Calu3 (cell line): ENCODE measurements at regions not wholly inside any gene's neighbourhood (a gene's known extent, or its start where the extent isn't known, plus 50 kb on each side); places are given as distances from the start of the nearest gene placed in this dataset.

ENCODE experiments used
- BruUV-seq: library from RNA; stranded (reverse); fragments of 400-500 nt; replicated peaks from 2 replicates; lab custom pipeline; 2021; lab: Mats Ljungman, UMichigan
- CTCF ChIA-PET: fragments of 300-600 bp; sonication (Branson Sonifier 250); formaldehyde crosslinking; loops from one replicate; lab custom pipeline; 2022; ENCODE audit warnings: antibody characterized with exemption; lab: Charles Lee
- DNase-seq: peaks from one replicate; pipeline ENCODE4 v3.0.0; 2022
- H3K27ac Mint-ChIP-seq: one replicate; pipeline ENCODE4 v1.8.0; 2022; ENCODE audit warnings: mixed read lengths; ENCODE audit not compliant: unreplicated experiment
- H3K27me3 Mint-ChIP-seq: one replicate; pipeline ENCODE4 v1.8.0; 2022; ENCODE audit warnings: mixed read lengths; ENCODE audit not compliant: unreplicated experiment
- H3K36me3 Mint-ChIP-seq: one replicate; pipeline ENCODE4 v1.8.0; 2022; ENCODE audit warnings: mild to moderate bottlenecking, moderate library complexity, mixed read lengths; ENCODE audit not compliant: insufficient read depth, unreplicated experiment
- H3K4me1 Mint-ChIP-seq: one replicate; pipeline ENCODE4 v1.8.0; 2022; ENCODE audit warnings: mild to moderate bottlenecking, low read depth, mixed read lengths; ENCODE audit not compliant: unreplicated experiment
- H3K4me3 Mint-ChIP-seq: one replicate; pipeline ENCODE4 v1.8.0; 2022; ENCODE audit warnings: mild to moderate bottlenecking, low read depth, moderate library complexity, mixed read lengths; ENCODE audit not compliant: unreplicated experiment
- H3K9me3 Mint-ChIP-seq: one replicate; pipeline ENCODE4 v1.8.0; 2022; ENCODE audit warnings: low read depth, mixed read lengths; ENCODE audit not compliant: unreplicated experiment
- intact Hi-C: fragments of 100-400 bp; cut with micrococcal nuclease; formaldehyde crosslinking; loops from one replicate; pipeline ENCODE4 v1.10.0; 2022; ENCODE audit not compliant: unreplicated experiment
- TF ChIP-seq, protein P1 (sequence below): fragments of 200-600 bp; IDR thresholded peaks from one replicate; pipeline ENCODE4 v1.8.0; 2022; ENCODE audit warnings: antibody characterized with exemption; ENCODE audit not compliant: unreplicated experiment

DNA sequence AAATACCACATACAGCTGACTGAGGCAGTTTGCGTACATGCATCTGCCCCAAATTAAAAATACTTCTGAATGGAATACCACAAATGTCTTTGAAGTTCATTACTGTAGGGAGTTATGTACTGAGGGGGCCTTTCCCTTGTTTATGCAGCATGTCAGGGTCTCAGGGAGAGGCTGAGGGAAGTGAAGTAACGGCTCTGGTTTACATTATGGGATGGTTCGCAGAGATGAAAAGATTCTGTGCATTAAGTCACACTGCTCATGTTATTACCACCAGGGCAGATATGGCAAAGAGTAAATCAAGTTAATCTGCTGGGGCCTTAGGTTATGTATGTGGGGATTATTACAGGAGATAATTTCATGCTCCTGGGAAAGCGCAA, 385.9 kb upstream of the RND3 start:
- peaks cover 5% of the 10 kb centered on the region for H3K4me1 Mint-ChIP-seq
- no peak for DNase-seq
- H3K9me3 Mint-ChIP-seq = no peaks in the 10 kb centered on the region
- no peak overlapping the region for H3K27ac Mint-ChIP-seq
- no peaks in the 10 kb centered on the region for H3K36me3 Mint-ChIP-seq
- H3K27me3 Mint-ChIP-seq = no peaks in the 10 kb centered on the region
- intact Hi-C loops = no loop called here
- TF ChIP-seq, protein P1, sequence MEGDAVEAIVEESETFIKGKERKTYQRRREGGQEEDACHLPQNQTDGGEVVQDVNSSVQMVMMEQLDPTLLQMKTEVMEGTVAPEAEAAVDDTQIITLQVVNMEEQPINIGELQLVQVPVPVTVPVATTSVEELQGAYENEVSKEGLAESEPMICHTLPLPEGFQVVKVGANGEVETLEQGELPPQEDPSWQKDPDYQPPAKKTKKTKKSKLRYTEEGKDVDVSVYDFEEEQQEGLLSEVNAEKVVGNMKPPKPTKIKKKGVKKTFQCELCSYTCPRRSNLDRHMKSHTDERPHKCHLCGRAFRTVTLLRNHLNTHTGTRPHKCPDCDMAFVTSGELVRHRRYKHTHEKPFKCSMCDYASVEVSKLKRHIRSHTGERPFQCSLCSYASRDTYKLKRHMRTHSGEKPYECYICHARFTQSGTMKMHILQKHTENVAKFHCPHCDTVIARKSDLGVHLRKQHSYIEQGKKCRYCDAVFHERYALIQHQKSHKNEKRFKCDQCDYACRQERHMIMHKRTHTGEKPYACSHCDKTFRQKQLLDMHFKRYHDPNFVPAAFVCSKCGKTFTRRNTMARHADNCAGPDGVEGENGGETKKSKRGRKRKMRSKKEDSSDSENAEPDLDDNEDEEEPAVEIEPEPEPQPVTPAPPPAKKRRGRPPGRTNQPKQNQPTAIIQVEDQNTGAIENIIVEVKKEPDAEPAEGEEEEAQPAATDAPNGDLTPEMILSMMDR = no peak
- no TSS peak for BruUV-seq
- H3K4me3 Mint-ChIP-seq = no peak overlapping the region
- CTCF ChIA-PET = no interaction called here

DNA sequence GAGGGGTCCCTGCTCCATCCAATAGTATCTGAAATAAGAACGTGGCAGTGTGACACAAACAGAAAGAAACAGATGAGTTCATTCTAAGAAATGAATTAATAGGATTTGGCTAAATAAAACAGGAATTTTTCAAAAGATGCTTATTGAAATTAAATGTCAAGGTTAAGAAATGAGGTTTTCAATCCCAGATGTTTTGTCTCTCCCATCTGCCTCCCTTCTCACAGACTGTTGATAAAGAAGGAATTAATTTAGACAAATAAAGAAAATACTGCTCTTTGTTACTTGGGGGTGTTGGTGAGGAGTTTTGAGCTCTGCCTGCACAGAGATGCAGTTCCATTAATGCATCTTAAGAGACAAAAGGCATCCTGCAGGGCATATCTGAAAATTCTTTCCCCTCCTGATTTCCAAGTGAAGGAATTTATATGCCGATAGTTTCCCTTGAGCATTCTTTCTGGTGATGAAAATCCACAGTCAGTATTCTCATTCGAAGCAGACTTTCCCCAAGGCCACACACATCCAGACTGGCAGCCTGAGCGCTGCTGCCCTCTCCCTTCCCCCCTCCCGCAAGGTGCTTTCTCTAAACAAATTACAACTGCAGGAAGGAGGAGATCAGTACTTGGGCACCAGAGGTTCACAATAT, 385.4 kb upstream of the RND3 start:
- no peaks in the 10 kb centered on the region for H3K36me3 Mint-ChIP-seq
- H3K4me3 Mint-ChIP-seq = no peak overlapping the region
- no peak overlapping the region for H3K27ac Mint-ChIP-seq
- BruUV-seq = no TSS peak
- intact Hi-C loops = no loop called here
- no peaks in the 10 kb centered on the region for H3K4me1 Mint-ChIP-seq
- TF ChIP-seq, protein P1 = no peak
- no peak for DNase-seq
- H3K9me3 Mint-ChIP-seq = no peaks in the 10 kb centered on the region
- H3K27me3 Mint-ChIP-seq = no peaks in the 10 kb centered on the region
- CTCF ChIA-PET = no interaction called here

DNA sequence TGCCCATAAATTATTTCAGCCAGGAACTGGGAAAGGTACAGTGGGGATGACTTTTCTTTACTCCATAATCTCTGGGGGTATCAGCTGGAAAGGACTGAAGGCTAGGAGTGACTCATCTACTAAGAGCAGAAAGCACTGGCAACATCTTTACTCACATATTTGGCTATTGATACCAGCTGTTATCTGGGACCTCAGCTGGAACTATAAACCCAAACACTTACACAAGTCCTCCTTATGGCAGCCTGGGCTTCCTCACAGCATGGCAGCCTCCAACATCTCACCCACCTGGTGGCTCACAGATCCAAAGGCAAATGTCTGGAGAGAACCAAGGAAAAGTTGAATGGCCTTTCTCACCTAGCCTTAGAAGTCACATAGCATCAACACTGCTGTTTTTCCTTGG, 379.0 kb upstream of the RND3 start:
- no TSS peak for BruUV-seq
- intact Hi-C loops = no loop called here
- Mint-ChIP-seq H3K27ac (no peak overlapping the region), H3K27me3 (no peaks in the 10 kb centered on the region), H3K36me3 (no peaks in the 10 kb centered on the region), H3K4me1 (no peaks in the 10 kb centered on the region), H3K9me3 (peaks cover 6% of the 10 kb centered on the region), H3K4me3 (no peak overlapping the region)
- no peak for DNase-seq
- TF ChIP-seq, protein P1 = no peak
- CTCF ChIA-PET = interaction anchor here (0.6 kb wide), 1 partner anchor 95 kb away, joined by 3 read pairs; no protein-coding TSS in a partner anchor

DNA sequence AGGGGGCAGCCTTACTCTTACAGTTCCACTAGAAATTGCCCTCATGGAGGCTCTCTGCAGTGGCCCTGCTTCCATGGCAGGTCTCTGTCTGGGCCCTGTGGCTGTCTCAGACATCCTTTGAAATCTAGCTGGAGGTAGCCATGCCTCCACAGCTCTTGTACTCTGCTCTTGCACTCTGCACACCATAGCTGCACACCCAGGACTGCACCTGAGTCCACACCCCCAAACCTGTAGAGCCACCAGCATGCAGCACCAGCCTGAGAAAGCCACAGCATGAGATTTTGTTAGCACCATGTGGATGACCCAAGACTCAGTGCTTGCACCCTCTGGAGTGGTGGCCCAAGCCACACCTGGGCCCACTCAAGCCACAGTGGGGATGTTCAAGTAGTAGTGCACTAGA, 376.2 kb upstream of the RND3 start:
- no peak for DNase-seq
- CTCF ChIA-PET = no interaction called here
- peaks cover 18% of the 10 kb centered on the region for H3K4me1 Mint-ChIP-seq
- no TSS peak for BruUV-seq
- no peak overlapping the region for H3K4me3 Mint-ChIP-seq
- no peak overlapping the region for H3K27ac Mint-ChIP-seq
- H3K9me3 Mint-ChIP-seq = peaks cover 6% of the 10 kb centered on the region
- no peaks in the 10 kb centered on the region for H3K36me3 Mint-ChIP-seq
- no peaks in the 10 kb centered on the region for H3K27me3 Mint-ChIP-seq
- TF ChIP-seq, protein P1 = no peak
- intact Hi-C loops = no loop called here
